ENCODE measurements at regions not wholly inside any gene's neighbourhood (a gene's known extent, or its start where the extent isn't known, plus 50 kb on each side); places are given as distances from the start of the nearest gene placed in this dataset.

GRCh38 chr6:113529196-113529595 is 327.9 kb upstream of the MARCKS start:
- Histone ChIP-seq H2AFZ (no peak overlapping the region), H3K36me3 (ENCODE audit: insufficient read depth) (no peaks in the 10 kb centered on the region), H4K20me1 (replicated peaks; ENCODE audit: insufficient read depth) (no peaks in the 10 kb centered on the region), H3K27me3 (ENCODE audit: insufficient read depth) (no peaks in the 10 kb centered on the region), H3K4me2 (no peak overlapping the region), H3K27ac (ENCODE audit: low read depth) (no peak overlapping the region), H3K9me2 (ENCODE audit: insufficient read depth) (0 out of 2 replicates have a peak, but pooled peaks cover 3% of the 10 kb centered on the region), H3F3A (replicated peaks; ENCODE audit: low read depth) (no peaks in the 10 kb centered on the region), H3K79me2 (replicated peaks; ENCODE audit: insufficient read depth) (no peaks in the 10 kb centered on the region), H3K4me3 (no peak overlapping the region), H3K4me1 (ENCODE audit: insufficient read depth) (0 out of 2 replicates have a peak, but pooled peaks cover 6% of the 10 kb centered on the region)
- ATAC-seq (no peak), DNase-seq (ENCODE audit: low spot score) (no peak)
- peaks cover 2% of the 10 kb centered on the region for H3K27me3 Mint-ChIP-seq (ENCODE audit: insufficient read depth, low read depth, poor library complexity)
- peaks cover 4% of the 10 kb centered on the region; the same call in 1 of the 3 replicates for H3K9me3 Mint-ChIP-seq
- H3K4me1 Mint-ChIP-seq, result 0 out of 3 replicates have a peak, but pooled peaks cover 6% of the 10 kb centered on the region
- no peak overlapping the region for H3K4me3 Mint-ChIP-seq
- H3K27ac Mint-ChIP-seq, result no peak overlapping the region
- TF ChIP-seq, protein P1, sequence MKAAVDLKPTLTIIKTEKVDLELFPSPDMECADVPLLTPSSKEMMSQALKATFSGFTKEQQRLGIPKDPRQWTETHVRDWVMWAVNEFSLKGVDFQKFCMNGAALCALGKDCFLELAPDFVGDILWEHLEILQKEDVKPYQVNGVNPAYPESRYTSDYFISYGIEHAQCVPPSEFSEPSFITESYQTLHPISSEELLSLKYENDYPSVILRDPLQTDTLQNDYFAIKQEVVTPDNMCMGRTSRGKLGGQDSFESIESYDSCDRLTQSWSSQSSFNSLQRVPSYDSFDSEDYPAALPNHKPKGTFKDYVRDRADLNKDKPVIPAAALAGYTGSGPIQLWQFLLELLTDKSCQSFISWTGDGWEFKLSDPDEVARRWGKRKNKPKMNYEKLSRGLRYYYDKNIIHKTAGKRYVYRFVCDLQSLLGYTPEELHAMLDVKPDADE (IDR thresholded peaks at IDR 0.05), result no peak
- TF ChIP-seq ZNF331 (CRISPR knock-in tag; IDR thresholded peaks at IDR 0.05; ENCODE audit: low read depth) (no peak), CTCF (conservative IDR thresholded peaks at IDR 0.05; ENCODE audit: low read depth in 2 of 2) (no peak), ZNF114 (CRISPR knock-in tag; IDR thresholded peaks at IDR 0.05) (no peak), POLR2AphosphoS5 (IDR thresholded peaks at IDR 0.05; ENCODE audit: low read depth) (no peak), STAT1 (IDR thresholded peaks at IDR 0.05; ENCODE audit: unreplicated experiment) (no peak)
- H3K36me3 Mint-ChIP-seq (ENCODE audit: low read depth), result no peaks in the 10 kb centered on the region

DNA sequence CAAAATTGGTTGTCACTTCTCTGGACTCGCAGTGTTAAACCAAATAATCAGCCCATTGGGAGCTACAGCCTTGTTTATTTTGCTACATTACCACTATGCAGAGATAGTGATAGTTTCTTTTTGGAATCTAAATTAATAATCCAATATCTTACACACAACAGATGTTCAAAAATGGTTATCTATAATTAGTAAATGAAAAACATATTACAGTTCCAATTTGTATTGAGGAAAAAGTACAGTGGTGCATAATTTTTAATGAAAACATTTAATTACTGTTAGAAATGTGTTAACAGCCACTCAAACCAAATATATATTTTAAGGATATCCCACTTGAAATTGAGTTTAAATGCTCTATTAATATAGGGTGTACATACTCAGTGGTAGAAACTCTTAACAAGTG is 327.3 kb upstream of the MARCKS start:
- H3K9me2 ChIP-seq (ENCODE audit: insufficient read depth), result 0 out of 2 replicates have a peak, but pooled peaks cover 3% of the 10 kb centered on the region
- no peak overlapping the region for H3K4me2 ChIP-seq
- DNase-seq (ENCODE audit: low spot score) (no peak), ATAC-seq (no peak)
- H2AFZ ChIP-seq, result no peak overlapping the region
- H3K4me3 ChIP-seq, result no peak overlapping the region
- Mint-ChIP-seq H3K4me1 (0 out of 3 replicates have a peak, but pooled peaks cover 6% of the 10 kb centered on the region), H3K9me3 (peaks cover 4% of the 10 kb centered on the region; the same call in 1 of the 3 replicates), H3K27me3 (ENCODE audit: insufficient read depth, low read depth, poor library complexity) (peaks cover 2% of the 10 kb centered on the region), H3K27ac (no peak overlapping the region), H3K4me3 (no peak overlapping the region), H3K36me3 (ENCODE audit: low read depth) (no peaks in the 10 kb centered on the region)
- H4K20me1 ChIP-seq (replicated peaks; ENCODE audit: insufficient read depth), result no peaks in the 10 kb centered on the region
- 0 out of 2 replicates have a peak, but pooled peaks cover 6% of the 10 kb centered on the region for H3K4me1 ChIP-seq (ENCODE audit: insufficient read depth)
- no peaks in the 10 kb centered on the region for H3F3A ChIP-seq (replicated peaks; ENCODE audit: low read depth)
- no peaks in the 10 kb centered on the region for H3K27me3 ChIP-seq (ENCODE audit: insufficient read depth)
- H3K27ac ChIP-seq (ENCODE audit: low read depth), result no peak overlapping the region
- no peaks in the 10 kb centered on the region for H3K79me2 ChIP-seq (replicated peaks; ENCODE audit: insufficient read depth)
- H3K36me3 ChIP-seq (ENCODE audit: insufficient read depth), result no peaks in the 10 kb centered on the region
- TF ChIP-seq EZH2 (IDR thresholded peaks at IDR 0.05; ENCODE audit: low read depth, unreplicated experiment) (no peak), ZNF331 (CRISPR knock-in tag; IDR thresholded peaks at IDR 0.05; ENCODE audit: low read depth) (no peak), CTCF (conservative IDR thresholded peaks at IDR 0.05; ENCODE audit: low read depth in 2 of 2) (no peak), STAT1 (IDR thresholded peaks at IDR 0.05; ENCODE audit: unreplicated experiment) (no peak)
- TF ChIP-seq, protein P2, sequence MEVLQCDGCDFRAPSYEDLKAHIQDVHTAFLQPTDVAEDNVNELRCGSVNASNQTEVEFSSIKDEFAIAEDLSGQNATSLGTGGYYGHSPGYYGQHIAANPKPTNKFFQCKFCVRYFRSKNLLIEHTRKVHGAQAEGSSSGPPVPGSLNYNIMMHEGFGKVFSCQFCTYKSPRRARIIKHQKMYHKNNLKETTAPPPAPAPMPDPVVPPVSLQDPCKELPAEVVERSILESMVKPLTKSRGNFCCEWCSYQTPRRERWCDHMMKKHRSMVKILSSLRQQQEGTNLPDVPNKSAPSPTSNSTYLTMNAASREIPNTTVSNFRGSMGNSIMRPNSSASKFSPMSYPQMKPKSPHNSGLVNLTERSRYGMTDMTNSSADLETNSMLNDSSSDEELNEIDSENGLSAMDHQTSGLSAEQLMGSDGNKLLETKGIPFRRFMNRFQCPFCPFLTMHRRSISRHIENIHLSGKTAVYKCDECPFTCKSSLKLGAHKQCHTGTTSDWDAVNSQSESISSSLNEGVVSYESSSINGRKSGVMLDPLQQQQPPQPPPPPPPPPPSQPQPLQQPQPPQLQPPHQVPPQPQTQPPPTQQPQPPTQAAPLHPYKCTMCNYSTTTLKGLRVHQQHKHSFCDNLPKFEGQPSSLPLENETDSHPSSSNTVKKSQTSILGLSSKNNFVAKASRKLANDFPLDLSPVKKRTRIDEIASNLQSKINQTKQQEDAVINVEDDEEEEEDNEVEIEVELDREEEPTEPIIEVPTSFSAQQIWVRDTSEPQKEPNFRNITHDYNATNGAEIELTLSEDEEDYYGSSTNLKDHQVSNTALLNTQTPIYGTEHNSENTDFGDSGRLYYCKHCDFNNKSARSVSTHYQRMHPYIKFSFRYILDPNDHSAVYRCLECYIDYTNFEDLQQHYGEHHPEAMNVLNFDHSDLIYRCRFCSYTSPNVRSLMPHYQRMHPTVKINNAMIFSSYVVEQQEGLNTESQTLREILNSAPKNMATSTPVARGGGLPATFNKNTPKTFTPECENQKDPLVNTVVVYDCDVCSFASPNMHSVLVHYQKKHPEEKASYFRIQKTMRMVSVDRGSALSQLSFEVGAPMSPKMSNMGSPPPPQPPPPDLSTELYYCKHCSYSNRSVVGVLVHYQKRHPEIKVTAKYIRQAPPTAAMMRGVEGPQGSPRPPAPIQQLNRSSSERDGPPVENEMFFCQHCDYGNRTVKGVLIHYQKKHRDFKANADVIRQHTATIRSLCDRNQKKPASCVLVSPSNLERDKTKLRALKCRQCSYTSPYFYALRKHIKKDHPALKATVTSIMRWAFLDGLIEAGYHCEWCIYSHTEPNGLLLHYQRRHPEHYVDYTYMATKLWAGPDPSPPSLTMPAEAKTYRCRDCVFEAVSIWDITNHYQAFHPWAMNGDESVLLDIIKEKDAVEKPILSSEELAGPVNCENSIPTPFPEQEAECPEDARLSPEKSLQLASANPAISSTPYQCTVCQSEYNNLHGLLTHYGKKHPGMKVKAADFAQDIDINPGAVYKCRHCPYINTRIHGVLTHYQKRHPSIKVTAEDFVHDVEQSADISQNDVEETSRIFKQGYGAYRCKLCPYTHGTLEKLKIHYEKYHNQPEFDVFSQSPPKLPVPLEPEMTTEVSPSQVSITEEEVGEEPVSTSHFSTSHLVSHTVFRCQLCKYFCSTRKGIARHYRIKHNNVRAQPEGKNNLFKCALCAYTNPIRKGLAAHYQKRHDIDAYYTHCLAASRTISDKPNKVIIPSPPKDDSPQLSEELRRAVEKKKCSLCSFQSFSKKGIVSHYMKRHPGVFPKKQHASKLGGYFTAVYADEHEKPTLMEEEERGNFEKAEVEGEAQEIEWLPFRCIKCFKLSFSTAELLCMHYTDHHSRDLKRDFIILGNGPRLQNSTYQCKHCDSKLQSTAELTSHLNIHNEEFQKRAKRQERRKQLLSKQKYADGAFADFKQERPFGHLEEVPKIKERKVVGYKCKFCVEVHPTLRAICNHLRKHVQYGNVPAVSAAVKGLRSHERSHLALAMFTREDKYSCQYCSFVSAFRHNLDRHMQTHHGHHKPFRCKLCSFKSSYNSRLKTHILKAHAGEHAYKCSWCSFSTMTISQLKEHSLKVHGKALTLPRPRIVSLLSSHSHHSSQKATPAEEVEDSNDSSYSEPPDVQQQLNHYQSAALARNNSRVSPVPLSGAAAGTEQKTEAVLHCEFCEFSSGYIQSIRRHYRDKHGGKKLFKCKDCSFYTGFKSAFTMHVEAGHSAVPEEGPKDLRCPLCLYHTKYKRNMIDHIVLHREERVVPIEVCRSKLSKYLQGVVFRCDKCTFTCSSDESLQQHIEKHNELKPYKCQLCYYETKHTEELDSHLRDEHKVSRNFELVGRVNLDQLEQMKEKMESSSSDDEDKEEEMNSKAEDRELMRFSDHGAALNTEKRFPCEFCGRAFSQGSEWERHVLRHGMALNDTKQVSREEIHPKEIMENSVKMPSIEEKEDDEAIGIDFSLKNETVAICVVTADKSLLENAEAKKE (CRISPR knock-in tag; IDR thresholded peaks at IDR 0.05), result no peak
- TF ChIP-seq, protein P1 (IDR thresholded peaks at IDR 0.05), result no peak
